Mesendoderm (in vitro differentiated cells): ENCODE measurements at regions not wholly inside any gene's neighbourhood (a gene's known extent, or its start where the extent isn't known, plus 50 kb on each side); places are given as distances from the start of the nearest gene placed in this dataset.

Experiments
- DNase-seq: peaks from one replicate; pipeline ENCODE4 v3.0.0; 2013
- H2AK5ac ChIP-seq: 2 replicates; pipeline ENCODE4 v1.6.1; 2013; ENCODE audit warnings: low read length, inconsistent platforms
- H2BK120ac ChIP-seq: 2 replicates; pipeline ENCODE4 v1.6.1; 2013; ENCODE audit warnings: low read depth, mild to moderate bottlenecking, low read length, moderate library complexity, mixed read lengths
- H2BK15ac ChIP-seq: replicated peaks from 2 replicates; pipeline ENCODE4 v1.6.1; 2013; ENCODE audit warnings: low read depth, mild to moderate bottlenecking, moderate library complexity
- H2BK5ac ChIP-seq: 2 replicates; pipeline ENCODE4 v1.6.1; 2013; ENCODE audit warnings: low read length, inconsistent platforms
- H3K18ac ChIP-seq: 2 replicates; pipeline ENCODE4 v1.6.1; 2013; ENCODE audit warnings: mild to moderate bottlenecking, low read length, mixed read lengths
- H3K23ac ChIP-seq: one replicate; pipeline ENCODE4 v1.6.1; 2013; ENCODE audit warnings: low read length
- H3K27ac ChIP-seq: 2 replicates; pipeline ENCODE4 v1.5.1; 2013; ENCODE audit warnings: low read depth, mild to moderate bottlenecking, inconsistent platforms, low read length, moderate library complexity
- H3K27me3 ChIP-seq: 2 replicates; pipeline ENCODE4 v1.6.1; 2013; ENCODE audit warnings: low read length, control low read depth, mild to moderate bottlenecking, inconsistent platforms; ENCODE audit not compliant: insufficient read depth, poor library complexity
- H3K36me3 ChIP-seq: 2 replicates; pipeline ENCODE4 v1.6.1; 2013; ENCODE audit warnings: low read length, inconsistent platforms; ENCODE audit not compliant: control insufficient read depth, insufficient read depth
- H3K4ac ChIP-seq: one replicate; pipeline ENCODE4 v1.6.1; 2013; ENCODE audit warnings: low read depth, mild to moderate bottlenecking, low read length, moderate library complexity
- H3K4me1 ChIP-seq: 2 replicates; pipeline ENCODE4 v1.6.1; 2013; ENCODE audit warnings: low read depth, low read length, inconsistent platforms; ENCODE audit not compliant: control insufficient read depth
- H3K4me2 ChIP-seq: 2 replicates; pipeline ENCODE4 v1.6.1; 2013; ENCODE audit warnings: low read length
- H3K4me3 ChIP-seq: 2 replicates; pipeline ENCODE4 v1.5.1; 2013; ENCODE audit warnings: mild to moderate bottlenecking, low read length
- H3K56ac ChIP-seq: one replicate; pipeline ENCODE4 v1.6.1; 2013; ENCODE audit warnings: low read length
- H3K79me1 ChIP-seq: 2 replicates; pipeline ENCODE4 v1.6.1; 2013; ENCODE audit warnings: low read length, inconsistent platforms
- H3K79me2 ChIP-seq: 2 replicates; pipeline ENCODE4 v1.6.1; 2013; ENCODE audit warnings: mild to moderate bottlenecking, low read length; ENCODE audit not compliant: control insufficient read depth, insufficient read depth
- H3K9ac ChIP-seq: 2 replicates; pipeline ENCODE4 v1.6.1; 2013; ENCODE audit warnings: low read length, inconsistent platforms
- H4K5ac ChIP-seq: one replicate; pipeline ENCODE4 v1.6.1; 2013; ENCODE audit warnings: low read length
- H4K8ac ChIP-seq: one replicate; pipeline ENCODE4 v1.6.1; 2013; ENCODE audit warnings: low read depth, mild to moderate bottlenecking, control low read depth, low read length, moderate library complexity
- WGBS: extraction: QIAGEN DNeasy Blood & Tissue Kit; methylation state at CpG from one replicate; pipeline ENCODE4 v1.1.7; 2013; ENCODE audit warnings: low lambda C conversion rate, missing lambda C conversion rate; ENCODE audit not compliant: insufficient coverage; ENCODE audit errors: extremely low coverage; 5-methylcytosine and 5-hydroxymethylcytosine counted together

DNA sequence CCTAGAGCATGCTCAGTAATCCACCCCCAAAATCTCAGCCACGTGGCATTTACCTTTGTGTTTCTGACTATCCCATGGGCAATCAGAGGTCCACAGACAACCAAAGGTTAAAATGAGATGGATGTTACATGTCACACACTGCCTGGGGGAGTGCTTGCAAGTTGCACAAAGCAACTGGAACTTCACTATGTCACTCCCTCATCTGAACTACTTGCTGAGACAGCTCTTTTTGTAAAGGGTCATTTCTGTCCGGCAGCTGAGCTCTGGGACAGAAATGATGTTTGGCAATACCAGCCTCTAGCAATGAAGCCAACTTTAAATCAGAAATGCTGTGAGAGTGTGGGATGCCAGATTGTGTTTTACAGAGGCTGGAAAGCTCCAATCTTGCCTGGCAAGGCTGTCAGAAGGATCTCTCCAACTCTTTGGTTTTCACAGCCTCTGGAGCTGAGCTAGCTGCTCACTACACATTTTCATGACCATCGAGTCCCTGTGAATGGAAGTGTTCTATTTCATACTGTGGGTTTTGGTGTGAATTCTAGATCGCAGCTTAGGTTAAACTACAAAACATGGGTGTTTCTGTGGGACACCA lies 66.3 kb upstream of the TMEM215 start:
- H2AK5ac ChIP-seq: no peak overlapping the region
- no peak overlapping the region for H3K27ac ChIP-seq
- DNase-seq: no peak
- H3K36me3 ChIP-seq: no peaks in the 10 kb centered on the region
- H3K79me2 ChIP-seq: no peaks in the 10 kb centered on the region
- no peak overlapping the region for H3K4me3 ChIP-seq
- H2BK15ac ChIP-seq: no peak overlapping the region
- H3K9ac ChIP-seq: no peak overlapping the region
- no peak overlapping the region for H2BK5ac ChIP-seq
- H3K4me2 ChIP-seq: no peak overlapping the region
- no peaks in the 10 kb centered on the region for H3K4me1 ChIP-seq
- no CpG with 5 or more reads among the region's 4 CpGs for WGBS
- H3K4ac ChIP-seq: no peak overlapping the region
- no peaks in the 10 kb centered on the region for H3K27me3 ChIP-seq
- H3K23ac ChIP-seq: no peak overlapping the region
- no peak overlapping the region for H3K56ac ChIP-seq
- H4K5ac ChIP-seq: no peak overlapping the region
- H2BK120ac ChIP-seq: no peak overlapping the region
- H3K18ac ChIP-seq: no peak overlapping the region
- H3K79me1 ChIP-seq: no peaks in the 10 kb centered on the region
- no peak overlapping the region for H4K8ac ChIP-seq

DNA sequence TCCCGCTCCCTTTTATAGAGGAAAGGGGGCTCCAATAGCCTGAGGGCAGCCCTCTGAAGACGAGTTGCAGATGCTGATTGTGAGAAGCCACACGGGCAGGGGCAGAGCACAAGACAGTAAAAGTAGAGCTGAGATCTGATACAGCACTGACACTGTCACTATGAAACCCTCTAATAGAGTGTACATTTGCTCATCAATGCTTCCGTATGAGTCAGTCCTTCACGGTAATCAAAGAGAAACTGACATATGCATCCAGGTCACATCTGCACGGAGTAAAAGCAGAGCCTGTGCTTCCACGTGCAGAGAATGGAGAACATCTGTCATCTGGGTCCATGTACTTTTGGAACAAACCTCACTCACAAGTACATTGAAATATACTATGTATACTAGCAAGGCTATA lies 60.6 kb upstream of the TMEM215 start:
- Histone ChIP-seq H3K18ac (no peak overlapping the region), H3K4me2 (no peak overlapping the region), H4K8ac (no peak overlapping the region), H3K23ac (no peak overlapping the region), H2AK5ac (no peak overlapping the region), H3K56ac (no peak overlapping the region), H3K79me2 (no peaks in the 10 kb centered on the region), H3K27me3 (no peaks in the 10 kb centered on the region), H3K36me3 (no peaks in the 10 kb centered on the region), H2BK120ac (no peak overlapping the region), H3K4ac (no peak overlapping the region), H3K4me3 (no peak overlapping the region), H3K4me1 (no peaks in the 10 kb centered on the region), H2BK5ac (no peak overlapping the region), H3K79me1 (no peaks in the 10 kb centered on the region), H3K9ac (no peak overlapping the region), H2BK15ac (no peak overlapping the region), H4K5ac (no peak overlapping the region), H3K27ac (no peak overlapping the region)
- WGBS: no CpG with 5 or more reads among the region's 7 CpGs
- DNase-seq: no peak

DNA sequence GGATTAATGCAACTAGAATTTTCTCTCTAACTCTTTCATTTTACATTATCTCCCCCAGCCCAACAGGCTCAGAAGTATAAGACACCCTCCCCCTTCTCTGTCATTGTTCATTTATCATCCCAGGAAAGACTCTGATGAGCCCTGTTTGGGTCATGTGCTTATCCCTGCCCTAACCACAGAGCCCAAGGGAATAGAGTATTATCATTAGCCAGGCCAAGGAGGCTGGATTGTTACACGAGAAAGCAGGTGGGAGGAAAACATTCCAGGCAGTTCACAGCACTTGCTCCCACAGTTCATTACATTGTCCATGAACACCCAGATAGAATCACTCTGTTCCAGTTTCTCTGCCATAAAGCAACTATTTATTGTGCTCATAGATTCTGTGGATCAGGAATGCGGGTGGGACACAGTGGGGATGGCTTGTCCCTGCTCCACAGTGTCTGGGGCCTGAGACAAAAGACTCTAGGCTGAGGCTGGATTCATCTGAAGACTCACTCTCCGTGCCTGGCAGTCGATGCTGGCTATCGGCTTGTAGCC lies 59.5 kb upstream of the TMEM215 start:
- Histone ChIP-seq H4K8ac (no peak overlapping the region), H3K36me3 (no peaks in the 10 kb centered on the region), H3K4me3 (no peak overlapping the region), H3K56ac (no peak overlapping the region), H3K9ac (no peak overlapping the region), H3K79me1 (no peaks in the 10 kb centered on the region), H3K18ac (no peak overlapping the region), H3K23ac (no peak overlapping the region), H3K4ac (no peak overlapping the region), H4K5ac (no peak overlapping the region), H3K27me3 (no peaks in the 10 kb centered on the region), H3K27ac (no peak overlapping the region), H2BK5ac (no peak overlapping the region), H3K4me1 (no peaks in the 10 kb centered on the region), H2AK5ac (no peak overlapping the region), H3K79me2 (no peaks in the 10 kb centered on the region), H3K4me2 (no peak overlapping the region), H2BK120ac (no peak overlapping the region), H2BK15ac (no peak overlapping the region)
- DNase-seq: no peak
- no CpG with 5 or more reads among the region's 5 CpGs for WGBS

- WGBS: no CpG with 5 or more reads among the region's 7 CpGs
- no peak overlapping the region for H3K4me3 ChIP-seq
- no peaks in the 10 kb centered on the region for H3K79me2 ChIP-seq
Measured at GRCh38 chr9:32725066-32725860, 58.1 kb upstream of the TMEM215 start.

DNA sequence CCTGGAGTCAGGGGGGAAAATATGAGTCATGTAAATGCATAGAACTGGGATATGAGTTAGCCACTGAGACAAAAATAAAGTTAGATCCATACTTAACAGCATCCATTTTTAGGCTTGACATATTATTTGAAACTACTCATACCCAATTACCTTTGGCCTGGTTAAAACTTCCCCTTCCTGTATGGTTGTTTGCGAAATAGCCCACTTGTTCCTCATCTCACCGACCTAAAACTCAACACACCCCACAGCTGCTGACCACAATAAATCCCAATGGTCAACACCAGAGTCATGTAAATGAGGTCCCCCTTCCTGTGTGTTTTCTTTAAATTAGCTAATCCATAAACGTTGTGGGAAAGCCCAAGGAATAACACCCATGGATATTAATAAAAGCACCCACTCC lies 55.2 kb upstream of the TMEM215 start:
- Histone ChIP-seq H4K5ac (no peak overlapping the region), H2BK15ac (no peak overlapping the region), H3K4me3 (no peak overlapping the region), H3K27ac (no peak overlapping the region), H3K4me1 (no peaks in the 10 kb centered on the region), H3K18ac (no peak overlapping the region), H3K79me1 (no peaks in the 10 kb centered on the region), H3K36me3 (no peaks in the 10 kb centered on the region), H3K23ac (no peak overlapping the region), H3K4ac (no peak overlapping the region), H2BK120ac (no peak overlapping the region), H2BK5ac (no peak overlapping the region), H3K4me2 (no peak overlapping the region), H3K79me2 (no peaks in the 10 kb centered on the region), H4K8ac (no peak overlapping the region), H3K56ac (no peak overlapping the region), H3K27me3 (no peaks in the 10 kb centered on the region), H3K9ac (no peak overlapping the region), H2AK5ac (no peak overlapping the region)
- no CpG with 5 or more reads among the region's 3 CpGs for WGBS
- no peak for DNase-seq

More at GRCh38 chr9:32725066-32725860, 58.1 kb upstream of the TMEM215 start:
- Histone ChIP-seq H3K36me3 (no peaks in the 10 kb centered on the region), H3K9ac (no peak overlapping the region), H2AK5ac (no peak overlapping the region), H4K5ac (no peak overlapping the region), H3K27ac (no peak overlapping the region), H3K27me3 (no peaks in the 10 kb centered on the region), H3K23ac (no peak overlapping the region), H4K8ac (no peak overlapping the region), H3K18ac (no peak overlapping the region), H3K56ac (no peak overlapping the region), H3K4ac (no peak overlapping the region), H2BK5ac (no peak overlapping the region), H3K4me1 (no peaks in the 10 kb centered on the region), H2BK120ac (no peak overlapping the region), H3K4me2 (no peak overlapping the region), H3K79me1 (no peaks in the 10 kb centered on the region), H2BK15ac (no peak overlapping the region)
- DNase-seq: no peak
